ENCODE measurements at regions not wholly inside any gene's neighbourhood (a gene's known extent, or its start where the extent isn't known, plus 50 kb on each side); places are given as distances from the start of the nearest gene placed in this dataset.
A peak's percentile ranks its signal among the peaks of the same experiment; 100 is the strongest.

GRCh38 chr10:62655337-62655994 lies 149.1 kb upstream of the ADO start:
- H3K9ac ChIP-seq (ENCODE audit: low read length), result peak overlapping the region; percentile 17
- no peak for TF ChIP-seq EZH2 (IDR thresholded peaks at IDR 0.05; ENCODE audit: borderline replicate concordance, insufficient read depth, low read depth, low read length, poor library complexity, severe bottlenecking)
- TF ChIP-seq, protein P1, sequence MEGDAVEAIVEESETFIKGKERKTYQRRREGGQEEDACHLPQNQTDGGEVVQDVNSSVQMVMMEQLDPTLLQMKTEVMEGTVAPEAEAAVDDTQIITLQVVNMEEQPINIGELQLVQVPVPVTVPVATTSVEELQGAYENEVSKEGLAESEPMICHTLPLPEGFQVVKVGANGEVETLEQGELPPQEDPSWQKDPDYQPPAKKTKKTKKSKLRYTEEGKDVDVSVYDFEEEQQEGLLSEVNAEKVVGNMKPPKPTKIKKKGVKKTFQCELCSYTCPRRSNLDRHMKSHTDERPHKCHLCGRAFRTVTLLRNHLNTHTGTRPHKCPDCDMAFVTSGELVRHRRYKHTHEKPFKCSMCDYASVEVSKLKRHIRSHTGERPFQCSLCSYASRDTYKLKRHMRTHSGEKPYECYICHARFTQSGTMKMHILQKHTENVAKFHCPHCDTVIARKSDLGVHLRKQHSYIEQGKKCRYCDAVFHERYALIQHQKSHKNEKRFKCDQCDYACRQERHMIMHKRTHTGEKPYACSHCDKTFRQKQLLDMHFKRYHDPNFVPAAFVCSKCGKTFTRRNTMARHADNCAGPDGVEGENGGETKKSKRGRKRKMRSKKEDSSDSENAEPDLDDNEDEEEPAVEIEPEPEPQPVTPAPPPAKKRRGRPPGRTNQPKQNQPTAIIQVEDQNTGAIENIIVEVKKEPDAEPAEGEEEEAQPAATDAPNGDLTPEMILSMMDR (IDR thresholded peaks at IDR 0.05), result no peak
- ATAC-seq (ENCODE audit: low read depth) (no peak), DNase-seq (no peak)
- Mint-ChIP-seq H3K27ac (no peak overlapping the region), H3K4me1 (peaks cover 44% of the 10 kb centered on the region), H3K27me3 (peaks cover 6% of the 10 kb centered on the region), H3K4me3 (peak overlapping the region; percentile 52), H3K9me3 (ENCODE audit: insufficient read depth) (peaks cover 9% of the 10 kb centered on the region)
- ChIA-PET POLR2A (no interaction called here), CTCF (interaction anchor here (0.9 kb wide), 1 partner anchor 78 kb away, joined by 4 read pairs; no protein-coding TSS in a partner anchor)
- WGBS (ENCODE audit: insufficient coverage), result 22% methylated on average over 6 of the region's 6 CpGs
- no peaks in the 10 kb centered on the region for H3K79me2 ChIP-seq (ENCODE audit: control insufficient read depth, insufficient read depth, low read length)
- H3K4me1 ChIP-seq (ENCODE audit: control insufficient read depth in 2 of 2, insufficient read depth in 2 of 2, low read length in 2 of 2), result peaks cover 42 to 44% of the 10 kb centered on the region in 2 donors
- no peaks in the 10 kb centered on the region for H3K36me3 ChIP-seq (replicated peaks in 1 of 2; ENCODE audit: control extremely low read depth in 1 of 2, control insufficient read depth in 1 of 2, extremely low read depth in 1 of 2, insufficient read depth in 2 of 2, low read length in 1 of 2)
- H3K27me3 ChIP-seq (replicated peaks in 1 of 4; ENCODE audit: control extremely low read depth in 1 of 4, control insufficient read depth in 3 of 4, insufficient read depth in 4 of 4, low read length in 3 of 4), result peaks cover 0 to 18% (median 2%) of the 10 kb centered on the region in 4 experiments
- no peak overlapping the region for H3K4me3 ChIP-seq (ENCODE audit: control extremely low read depth in 1 of 5, extremely low read depth in 1 of 5, insufficient read depth in 1 of 5, low read depth in 2 of 5, low read length in 4 of 5)
- H3K9me3 ChIP-seq (ENCODE audit: control extremely low read depth in 1 of 3, control insufficient read depth in 2 of 3, insufficient read depth in 1 of 3, low read length in 2 of 3), result peaks cover 0 to 25% (median 16%) of the 10 kb centered on the region in 3 donors
- H3K4me2 ChIP-seq (replicated peaks; ENCODE audit: low read depth, low read length, poor library complexity, severe bottlenecking), result peak overlapping the region; percentile 38
- no peaks in the 10 kb centered on the region for H4K20me1 ChIP-seq (ENCODE audit: control insufficient read depth, insufficient read depth, low read length, poor library complexity, severe bottlenecking)
- no peak overlapping the region for H2AFZ ChIP-seq (ENCODE audit: insufficient read depth, low read depth, low read length, poor library complexity, severe bottlenecking)
- intact Hi-C loops (cut with micrococcal nuclease), result no loop called here
- no peak overlapping the region for H3K27ac ChIP-seq (ENCODE audit: low read length in 2 of 2)

- intact Hi-C loops (cut with micrococcal nuclease), result no loop called here
- peaks cover 0 to 18% (median 2%) of the 10 kb centered on the region in 4 experiments for H3K27me3 ChIP-seq (replicated peaks in 1 of 4; ENCODE audit: control extremely low read depth in 1 of 4, control insufficient read depth in 3 of 4, insufficient read depth in 4 of 4, low read length in 3 of 4)
- H3K79me2 ChIP-seq (ENCODE audit: control insufficient read depth, insufficient read depth, low read length), result no peaks in the 10 kb centered on the region
- no peak for DNase-seq
- POLR2A ChIA-PET, result no interaction called here
- H4K20me1 ChIP-seq (ENCODE audit: control insufficient read depth, insufficient read depth, low read length, poor library complexity, severe bottlenecking), result no peaks in the 10 kb centered on the region
- peaks cover 0 to 25% (median 13%) of the 10 kb centered on the region in 3 donors for H3K9me3 ChIP-seq (ENCODE audit: control extremely low read depth in 1 of 3, control insufficient read depth in 2 of 3, insufficient read depth in 1 of 3, low read length in 2 of 3)
- H3K27ac Mint-ChIP-seq, result no peak overlapping the region
- H3K4me3 ChIP-seq (ENCODE audit: control extremely low read depth in 1 of 5, extremely low read depth in 1 of 5, insufficient read depth in 1 of 5, low read depth in 2 of 5, low read length in 4 of 5), result no peak overlapping the region
- H3K4me1 Mint-ChIP-seq, result peaks cover 36% of the 10 kb centered on the region
- no peak overlapping the region for H3K27ac ChIP-seq (ENCODE audit: low read length in 2 of 2)
- CTCF ChIA-PET, result no interaction called here
- H2AFZ ChIP-seq (ENCODE audit: insufficient read depth, low read depth, low read length, poor library complexity, severe bottlenecking), result no peak overlapping the region
- peaks cover 6% of the 10 kb centered on the region for H3K27me3 Mint-ChIP-seq
- no peak overlapping the region for H3K4me2 ChIP-seq (replicated peaks; ENCODE audit: low read depth, low read length, poor library complexity, severe bottlenecking)
- no peaks in the 10 kb centered on the region for H3K36me3 ChIP-seq (replicated peaks in 1 of 2; ENCODE audit: control extremely low read depth in 1 of 2, control insufficient read depth in 1 of 2, extremely low read depth in 1 of 2, insufficient read depth in 2 of 2, low read length in 1 of 2)
- TF ChIP-seq, protein P1 (IDR thresholded peaks at IDR 0.05), result no peak
- TF ChIP-seq EZH2 (IDR thresholded peaks at IDR 0.05; ENCODE audit: borderline replicate concordance, insufficient read depth, low read depth, low read length, poor library complexity, severe bottlenecking), result no peak
- no peak overlapping the region for H3K4me3 Mint-ChIP-seq
- no peak overlapping the region for H3K9ac ChIP-seq (ENCODE audit: low read length)
- ATAC-seq (ENCODE audit: low read depth), result no peak
- peaks cover 9% of the 10 kb centered on the region for H3K9me3 Mint-ChIP-seq (ENCODE audit: insufficient read depth)
- WGBS (ENCODE audit: insufficient coverage), result 95% methylated on average over 20 of the region's 20 CpGs
- peaks cover 34 to 37% of the 10 kb centered on the region in 2 donors for H3K4me1 ChIP-seq (ENCODE audit: control insufficient read depth in 2 of 2, insufficient read depth in 2 of 2, low read length in 2 of 2)
Measured at GRCh38 chr10:62657244-62657835, 147.2 kb upstream of the ADO start.
